Hepatocyte (in vitro differentiated cells): ENCODE measurements at regions not wholly inside any gene's neighbourhood (a gene's known extent, or its start where the extent isn't known, plus 50 kb on each side); places are given as distances from the start of the nearest gene placed in this dataset.

Experiments used
- CTCF ChIP-seq: fragments of 200-600 bp; sonication (generic); IDR thresholded peaks from 2 replicates; pipeline ENCODE4 v1.5.1; 2016; ENCODE audit warnings: antibody characterized with exemption, mild to moderate bottlenecking; ENCODE audit not compliant: poor library complexity
- EZH2 ChIP-seq: fragments of 200-600 bp; sonication (generic); IDR thresholded peaks from 2 replicates; pipeline ENCODE4 v1.6.1; 2016; ENCODE audit warnings: antibody characterized with exemption, mild to moderate bottlenecking, borderline replicate concordance
- EZH2phosphoT487 ChIP-seq: fragments of 200-600 bp; sonication (generic); IDR thresholded peaks from one replicate; pipeline ENCODE4 v1.6.1; 2018; ENCODE audit warnings: antibody characterized with exemption, mild to moderate bottlenecking, low read depth, moderate library complexity; ENCODE audit not compliant: unreplicated experiment, severe bottlenecking

- TF ChIP-seq CTCF = no peak
- no peak for TF ChIP-seq EZH2
- no peak for TF ChIP-seq EZH2phosphoT487
Measured at GRCh38 chr7:153951316-153951715, 100.9 kb upstream of the DPP6 start.
